ENCODE measurements at regions not wholly inside any gene's neighbourhood (a gene's known extent, or its start where the extent isn't known, plus 50 kb on each side); places are given as distances from the start of the nearest gene placed in this dataset.

GRCh38 chr13:109631069-109631468, 155.3 kb downstream of the IRS2 start:
- Mint-ChIP-seq H3K4me3 (no peak overlapping the region), H3K4me1 (no peaks in the 10 kb centered on the region), H3K9me3 (peaks cover 0 to 11% (median 4%) of the 10 kb centered on the region in 5 donors), H3K27ac (no peak overlapping the region), H3K27me3 (peaks cover 0 to 11% of the 10 kb centered on the region in 2 donors), H3K36me3 (peaks cover 0 to 4% (median 0%) of the 10 kb centered on the region in 3 donors)
- Histone ChIP-seq H3K4me1 (ENCODE audit: insufficient read depth, low read length) (no peaks in the 10 kb centered on the region), H3K9me3 (ENCODE audit: low read length) (no peaks in the 10 kb centered on the region), H3K36me3 (ENCODE audit: insufficient read depth, low read length) (no peaks in the 10 kb centered on the region), H3K4me3 (ENCODE audit: low read length) (no peak overlapping the region), H3K27me3 (ENCODE audit: insufficient read depth, low read length, poor library complexity, severe bottlenecking) (no peaks in the 10 kb centered on the region), H3K27ac (ENCODE audit: low read depth, low read length) (no peak overlapping the region)
- ChIA-PET POLR2A (no interaction called here), CTCF (no interaction called here)
- no peak for DNase-seq

- H3K36me3 ChIP-seq (ENCODE audit: insufficient read depth, low read length): no peaks in the 10 kb centered on the region
- Mint-ChIP-seq H3K4me1 (no peaks in the 10 kb centered on the region), H3K27ac (no peak overlapping the region), H3K9me3 (peaks cover 0 to 10% (median 4%) of the 10 kb centered on the region in 5 donors), H3K4me3 (no peak overlapping the region), H3K27me3 (peaks cover 0 to 9% of the 10 kb centered on the region in 2 donors), H3K36me3 (peaks cover 0 to 4% (median 0%) of the 10 kb centered on the region in 3 donors)
- no peak overlapping the region for H3K27ac ChIP-seq (ENCODE audit: low read depth, low read length)
- no peak for DNase-seq
- CTCF ChIA-PET: no interaction called here
- H3K27me3 ChIP-seq (ENCODE audit: insufficient read depth, low read length, poor library complexity, severe bottlenecking): no peaks in the 10 kb centered on the region
- H3K4me1 ChIP-seq (ENCODE audit: insufficient read depth, low read length): no peaks in the 10 kb centered on the region
- no peak overlapping the region for H3K4me3 ChIP-seq (ENCODE audit: low read length)
- H3K9me3 ChIP-seq (ENCODE audit: low read length): no peaks in the 10 kb centered on the region
- POLR2A ChIA-PET: no interaction called here
Measured at GRCh38 chr13:109630271-109630670, 156.1 kb downstream of the IRS2 start.

- Histone ChIP-seq H3K9me3 (ENCODE audit: low read length) (no peaks in the 10 kb centered on the region), H3K4me3 (ENCODE audit: low read length) (no peak overlapping the region), H3K27ac (ENCODE audit: low read depth, low read length) (no peak overlapping the region), H3K4me1 (ENCODE audit: insufficient read depth, low read length) (no peaks in the 10 kb centered on the region), H3K36me3 (ENCODE audit: insufficient read depth, low read length) (no peaks in the 10 kb centered on the region), H3K27me3 (ENCODE audit: insufficient read depth, low read length, poor library complexity, severe bottlenecking) (no peaks in the 10 kb centered on the region)
- CTCF ChIA-PET: no interaction called here
- POLR2A ChIA-PET: no interaction called here
- H3K9me3 Mint-ChIP-seq: peaks cover 0 to 6% (median 3%) of the 10 kb centered on the region in 5 donors
- peaks cover 0 to 4% (median 0%) of the 10 kb centered on the region in 3 donors for H3K36me3 Mint-ChIP-seq
- no peaks in the 10 kb centered on the region for H3K4me1 Mint-ChIP-seq
- DNase-seq: no peak
- no peak overlapping the region for H3K4me3 Mint-ChIP-seq
- no peak overlapping the region for H3K27ac Mint-ChIP-seq
- peaks cover 0 to 5% of the 10 kb centered on the region in 2 donors for H3K27me3 Mint-ChIP-seq
Measured at GRCh38 chr13:109629737-109630136, 156.6 kb downstream of the IRS2 start.

- peaks cover 0 to 6% (median 3%) of the 10 kb centered on the region in 5 donors for H3K9me3 Mint-ChIP-seq
- no peaks in the 10 kb centered on the region for H3K4me1 Mint-ChIP-seq
- H3K9me3 ChIP-seq (ENCODE audit: low read length): no peaks in the 10 kb centered on the region
- ChIA-PET CTCF (no interaction called here), POLR2A (no interaction called here)
- H3K4me3 Mint-ChIP-seq: no peak overlapping the region
- H3K27ac Mint-ChIP-seq: no peak overlapping the region
- no peak overlapping the region for H3K4me3 ChIP-seq (ENCODE audit: low read length)
- no peaks in the 10 kb centered on the region for H3K36me3 ChIP-seq (ENCODE audit: insufficient read depth, low read length)
- H3K27me3 Mint-ChIP-seq: peaks cover 0 to 5% of the 10 kb centered on the region in 2 donors
- no peaks in the 10 kb centered on the region for H3K4me1 ChIP-seq (ENCODE audit: insufficient read depth, low read length)
- H3K27me3 ChIP-seq (ENCODE audit: insufficient read depth, low read length, poor library complexity, severe bottlenecking): no peaks in the 10 kb centered on the region
- no peak for DNase-seq
- peaks cover 0 to 4% (median 0%) of the 10 kb centered on the region in 3 donors for H3K36me3 Mint-ChIP-seq
- no peak overlapping the region for H3K27ac ChIP-seq (ENCODE audit: low read depth, low read length)
Measured at GRCh38 chr13:109628251-109628699, 158.1 kb downstream of the IRS2 start.

GRCh38 chr13:109627649-109628048, 158.7 kb downstream of the IRS2 start:
- H3K4me3 ChIP-seq (ENCODE audit: low read length): no peak overlapping the region
- H3K4me3 Mint-ChIP-seq: no peak overlapping the region
- H3K27ac ChIP-seq (ENCODE audit: low read depth, low read length): no peak overlapping the region
- H3K27me3 Mint-ChIP-seq: peaks cover 0 to 2% of the 10 kb centered on the region in 2 donors
- DNase-seq: no peak
- H3K36me3 ChIP-seq (ENCODE audit: insufficient read depth, low read length): no peaks in the 10 kb centered on the region
- peaks cover 0 to 2% (median 0%) of the 10 kb centered on the region in 5 donors for H3K9me3 Mint-ChIP-seq
- H3K4me1 ChIP-seq (ENCODE audit: insufficient read depth, low read length): no peaks in the 10 kb centered on the region
- no peaks in the 10 kb centered on the region for H3K9me3 ChIP-seq (ENCODE audit: low read length)
- POLR2A ChIA-PET: no interaction called here
- no peaks in the 10 kb centered on the region for H3K4me1 Mint-ChIP-seq
- CTCF ChIA-PET: no interaction called here
- H3K27ac Mint-ChIP-seq: no peak overlapping the region
- no peaks in the 10 kb centered on the region for H3K27me3 ChIP-seq (ENCODE audit: insufficient read depth, low read length, poor library complexity, severe bottlenecking)
- H3K36me3 Mint-ChIP-seq: no peaks in the 10 kb centered on the region

- Mint-ChIP-seq H3K4me1 (no peaks in the 10 kb centered on the region), H3K36me3 (no peaks in the 10 kb centered on the region), H3K27ac (peak overlapping the region in 1 of 8 donors; percentile 29), H3K9me3 (no peaks in the 10 kb centered on the region), H3K4me3 (no peak overlapping the region), H3K27me3 (peaks cover 0 to 2% of the 10 kb centered on the region in 2 donors)
- H3K36me3 ChIP-seq (ENCODE audit: insufficient read depth, low read length): no peaks in the 10 kb centered on the region
- H3K4me3 ChIP-seq (ENCODE audit: low read length): no peak overlapping the region
- H3K4me1 ChIP-seq (ENCODE audit: insufficient read depth, low read length): no peaks in the 10 kb centered on the region
- no peaks in the 10 kb centered on the region for H3K27me3 ChIP-seq (ENCODE audit: insufficient read depth, low read length, poor library complexity, severe bottlenecking)
- H3K9me3 ChIP-seq (ENCODE audit: low read length): no peaks in the 10 kb centered on the region
- CTCF ChIA-PET: no interaction called here
- POLR2A ChIA-PET: no interaction called here
- no peak for DNase-seq
- H3K27ac ChIP-seq (ENCODE audit: low read depth, low read length): no peak overlapping the region
Measured at GRCh38 chr13:109626386-109627171, 159.8 kb downstream of the IRS2 start.

- H3K9me3 ChIP-seq (ENCODE audit: low read length): no peaks in the 10 kb centered on the region
- no peaks in the 10 kb centered on the region for H3K4me1 ChIP-seq (ENCODE audit: insufficient read depth, low read length)
- H3K4me3 ChIP-seq (ENCODE audit: low read length): no peak overlapping the region
- H3K27me3 Mint-ChIP-seq: peaks cover 0 to 2% of the 10 kb centered on the region in 2 donors
- ChIA-PET POLR2A (no interaction called here), CTCF (no interaction called here)
- H3K36me3 ChIP-seq (ENCODE audit: insufficient read depth, low read length): no peaks in the 10 kb centered on the region
- DNase-seq: no peak
- no peak overlapping the region for H3K27ac Mint-ChIP-seq
- no peak overlapping the region for H3K4me3 Mint-ChIP-seq
- no peaks in the 10 kb centered on the region for H3K4me1 Mint-ChIP-seq
- peaks cover 0 to 3% (median 0%) of the 10 kb centered on the region in 5 donors for H3K9me3 Mint-ChIP-seq
- H3K36me3 Mint-ChIP-seq: no peaks in the 10 kb centered on the region
- H3K27me3 ChIP-seq (ENCODE audit: insufficient read depth, low read length, poor library complexity, severe bottlenecking): no peaks in the 10 kb centered on the region
- H3K27ac ChIP-seq (ENCODE audit: low read depth, low read length): no peak overlapping the region
Measured at GRCh38 chr13:109625156-109625555, 161.2 kb downstream of the IRS2 start.

GRCh38 chr13:109622006-109622405, 164.4 kb downstream of the IRS2 start:
- Histone ChIP-seq H3K4me1 (ENCODE audit: insufficient read depth, low read length) (no peaks in the 10 kb centered on the region), H3K27me3 (ENCODE audit: insufficient read depth, low read length, poor library complexity, severe bottlenecking) (no peaks in the 10 kb centered on the region), H3K36me3 (ENCODE audit: insufficient read depth, low read length) (no peaks in the 10 kb centered on the region), H3K4me3 (ENCODE audit: low read length) (no peak overlapping the region), H3K27ac (ENCODE audit: low read depth, low read length) (no peak overlapping the region), H3K9me3 (ENCODE audit: low read length) (no peaks in the 10 kb centered on the region)
- Mint-ChIP-seq H3K9me3 (peaks cover 0 to 6% (median 4%) of the 10 kb centered on the region in 5 donors), H3K27me3 (peaks cover 0 to 3% of the 10 kb centered on the region in 2 donors), H3K27ac (no peak overlapping the region), H3K4me1 (no peaks in the 10 kb centered on the region), H3K4me3 (no peak overlapping the region), H3K36me3 (peaks cover 0 to 4% (median 0%) of the 10 kb centered on the region in 3 donors)
- no peak for DNase-seq
- ChIA-PET POLR2A (no interaction called here), CTCF (no interaction called here)

All from CD8-positive, alpha-beta memory T cell (primary cell).